ENCODE measurements at regions not wholly inside any gene's neighbourhood (a gene's known extent, or its start where the extent isn't known, plus 50 kb on each side); places are given as distances from the start of the nearest gene placed in this dataset.

DNA sequence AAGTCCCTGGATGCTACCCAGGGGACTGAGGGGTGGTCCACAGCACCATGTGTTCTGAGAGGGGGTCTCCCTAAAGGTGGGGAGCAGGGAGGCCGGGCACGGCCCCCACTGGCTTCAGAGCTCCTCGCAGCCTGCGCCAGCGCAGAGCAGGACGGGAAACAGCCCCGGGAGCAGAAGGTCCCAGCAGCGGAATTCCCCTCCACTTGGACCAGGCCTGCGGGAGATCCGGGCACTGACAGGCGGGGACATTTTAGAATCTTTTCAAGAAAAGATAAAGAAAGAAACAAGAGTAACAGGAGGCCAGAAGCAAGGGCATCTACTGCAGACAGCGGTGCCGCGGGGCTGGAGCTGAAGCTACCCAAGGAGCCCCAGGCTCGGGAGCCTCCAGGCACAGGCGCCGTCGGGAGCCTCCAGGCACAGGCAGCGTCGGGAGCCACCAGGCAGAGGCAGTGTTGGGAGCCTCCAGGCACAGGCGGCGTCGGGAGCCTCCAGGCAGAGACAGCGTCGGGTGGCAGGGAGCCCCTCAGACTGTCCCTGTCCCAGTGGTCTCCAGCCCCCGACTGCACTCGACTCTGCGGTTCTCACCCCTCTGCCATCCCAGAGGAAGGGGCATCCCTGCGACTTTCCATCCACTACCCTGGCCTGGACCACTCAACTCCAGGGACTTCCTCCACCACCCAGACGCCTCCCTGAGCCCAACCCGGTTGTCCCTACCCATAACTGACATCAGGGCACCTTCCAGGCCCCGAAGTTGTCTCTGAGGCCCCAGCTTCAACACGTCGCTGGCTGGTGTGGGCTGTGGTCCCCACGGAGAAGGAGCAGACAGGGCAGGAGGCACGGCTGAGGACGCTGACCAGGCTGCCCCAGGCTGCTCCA lies 211.1 kb downstream of the BRD1 start:
- TF ChIP-seq GATA3 (IDR thresholded peaks at IDR 0.05; ENCODE audit: low read depth, low read length) (no peak), GATA2 (IDR thresholded peaks at IDR 0.05; ENCODE audit: low read depth, low read length) (no peak)

DNA sequence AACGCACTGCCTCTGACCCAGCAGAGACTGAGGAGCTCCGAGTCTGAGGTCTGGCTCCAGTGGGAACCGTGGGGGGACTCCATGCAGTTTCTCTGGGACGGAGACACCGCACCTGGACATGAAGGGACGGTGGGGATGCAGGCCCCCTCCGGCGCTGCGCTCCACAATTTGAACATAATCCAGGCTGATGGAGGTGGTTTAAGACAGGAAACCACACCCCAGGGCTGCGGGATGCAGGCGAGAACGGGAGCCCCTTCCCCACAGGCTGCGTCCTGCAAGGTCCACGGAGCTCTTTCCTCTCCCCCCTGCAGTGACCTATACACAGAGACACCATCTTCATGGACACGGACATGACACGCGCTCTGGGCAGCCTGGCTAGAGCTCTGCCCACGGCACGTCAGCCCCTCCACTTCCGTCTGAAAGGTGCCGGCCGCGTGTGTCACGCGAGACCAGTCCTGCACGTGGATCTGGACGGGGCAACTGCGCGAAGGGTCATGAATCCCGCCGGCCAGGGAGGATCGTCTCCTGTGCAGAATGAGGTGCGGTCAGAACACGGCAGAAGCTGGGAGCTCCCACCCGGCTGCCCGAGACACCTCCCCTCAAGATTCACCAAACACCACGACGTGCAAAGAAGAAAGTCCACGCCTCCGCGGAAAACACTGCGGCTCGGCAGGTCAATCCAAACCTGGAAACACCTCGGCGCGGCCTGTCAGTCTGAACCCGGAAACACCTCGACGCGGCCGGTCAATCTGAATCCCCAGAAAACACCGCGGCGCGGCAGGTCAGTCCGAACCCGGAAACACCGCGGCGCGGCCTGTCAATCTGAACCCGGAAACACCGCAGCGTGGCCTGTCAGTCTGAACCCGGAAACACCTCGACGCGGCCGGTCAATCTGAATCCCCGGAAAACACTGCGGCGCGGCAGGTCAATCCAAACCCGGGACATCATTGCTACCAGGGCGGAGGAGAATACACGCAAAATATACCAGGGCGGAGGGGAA lies 212.4 kb downstream of the BRD1 start:
- TF ChIP-seq GATA2 (IDR thresholded peaks at IDR 0.05; ENCODE audit: low read depth, low read length) (no peak), GATA3 (IDR thresholded peaks at IDR 0.05; ENCODE audit: low read depth, low read length) (no peak)

DNA sequence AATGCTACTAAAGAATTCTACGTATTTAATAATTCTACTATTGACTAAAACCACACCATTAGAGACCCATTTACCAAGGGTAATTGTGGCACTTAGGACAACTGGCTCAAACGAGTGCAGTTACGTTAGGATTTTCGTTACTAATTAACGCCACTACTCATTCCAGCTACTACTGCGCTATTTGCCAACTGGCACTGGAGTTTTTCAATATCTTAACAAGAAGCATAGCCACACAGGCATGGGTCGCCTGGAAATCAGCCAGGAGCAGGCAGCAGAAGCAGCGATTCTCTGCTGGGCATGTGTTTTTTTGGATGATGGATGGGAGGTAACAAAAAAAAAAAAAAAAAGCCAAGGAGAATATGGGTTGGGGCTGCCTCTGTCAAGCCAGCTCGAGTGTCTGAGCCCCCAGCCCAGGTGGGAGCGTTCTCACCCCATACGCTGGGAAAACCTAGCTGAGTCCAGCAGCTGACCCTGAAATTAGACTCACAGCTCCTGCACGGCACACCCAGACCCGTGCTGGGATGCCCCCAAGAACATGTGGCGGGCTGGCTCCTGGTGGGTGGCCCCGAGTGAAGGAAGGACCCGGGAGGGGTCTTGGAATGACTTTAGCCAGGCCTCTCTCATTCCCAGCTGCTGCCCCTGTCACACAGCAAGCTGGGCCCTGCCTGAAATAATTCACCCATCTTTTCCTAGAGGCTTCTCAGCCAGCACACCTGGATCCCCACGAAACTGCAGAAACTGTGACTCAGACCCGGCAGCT lies 214.0 kb downstream of the BRD1 start:
- TF ChIP-seq GATA3 (IDR thresholded peaks at IDR 0.05; ENCODE audit: low read depth, low read length), result no peak
- no peak for TF ChIP-seq GATA2 (IDR thresholded peaks at IDR 0.05; ENCODE audit: low read depth, low read length)

DNA sequence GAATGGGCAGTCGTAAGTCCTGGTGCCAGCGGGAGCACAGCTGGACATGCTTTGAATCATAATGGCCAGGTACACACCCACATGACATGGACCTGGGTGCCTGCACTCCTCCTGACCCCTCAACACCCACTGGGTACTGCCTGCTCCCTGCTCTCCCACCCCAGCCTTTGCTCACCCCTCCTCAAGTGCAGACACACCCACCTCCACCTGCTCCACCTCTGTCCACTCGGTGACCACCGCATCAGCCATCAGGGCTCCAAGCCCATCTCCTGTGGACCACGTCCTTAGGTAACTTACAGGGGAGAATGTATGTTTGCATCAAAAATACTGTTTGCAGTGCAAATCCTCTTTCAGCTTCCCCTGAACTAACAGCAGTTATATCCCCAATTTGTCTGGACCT lies 214.6 kb downstream of the BRD1 start:
- no peak for TF ChIP-seq GATA2 (IDR thresholded peaks at IDR 0.05; ENCODE audit: low read depth, low read length)
- TF ChIP-seq GATA3 (IDR thresholded peaks at IDR 0.05; ENCODE audit: low read depth, low read length), result no peak

DNA sequence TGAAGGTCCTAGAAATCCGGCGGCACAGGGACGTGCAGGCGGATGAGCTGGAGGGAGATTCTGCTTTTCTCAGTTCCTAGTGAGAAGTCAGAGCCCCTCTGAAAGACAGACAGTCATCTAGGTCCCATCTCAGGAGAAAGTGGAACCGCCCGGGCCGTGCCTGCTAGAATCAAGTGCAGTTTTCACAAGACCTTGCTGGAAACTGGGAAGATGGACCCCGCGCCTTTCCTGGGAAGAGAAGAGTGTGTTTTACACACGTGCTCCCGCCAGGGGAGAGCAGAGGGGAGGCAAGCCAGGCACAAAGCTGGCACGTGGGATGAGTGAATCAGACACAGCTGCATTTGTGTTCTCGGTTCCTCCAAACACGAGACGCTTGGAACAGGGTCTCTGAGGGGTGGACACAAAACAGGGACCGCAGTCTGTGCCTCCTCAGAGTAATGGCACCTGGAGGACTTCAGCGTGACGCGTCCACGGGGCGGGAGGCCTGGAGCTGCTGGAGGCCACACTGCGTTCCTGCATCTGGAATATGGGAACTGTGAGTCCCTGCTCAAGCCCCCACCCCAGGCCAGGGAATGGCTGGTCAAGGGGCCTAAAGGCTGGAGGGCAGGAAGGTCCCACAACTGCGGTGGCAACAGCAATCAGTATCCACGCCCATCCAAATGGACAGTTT lies 218.3 kb downstream of the BRD1 start:
- TF ChIP-seq GATA3 (IDR thresholded peaks at IDR 0.05; ENCODE audit: low read depth, low read length), result no peak
- TF ChIP-seq GATA2 (IDR thresholded peaks at IDR 0.05; ENCODE audit: low read depth, low read length), result no peak

DNA sequence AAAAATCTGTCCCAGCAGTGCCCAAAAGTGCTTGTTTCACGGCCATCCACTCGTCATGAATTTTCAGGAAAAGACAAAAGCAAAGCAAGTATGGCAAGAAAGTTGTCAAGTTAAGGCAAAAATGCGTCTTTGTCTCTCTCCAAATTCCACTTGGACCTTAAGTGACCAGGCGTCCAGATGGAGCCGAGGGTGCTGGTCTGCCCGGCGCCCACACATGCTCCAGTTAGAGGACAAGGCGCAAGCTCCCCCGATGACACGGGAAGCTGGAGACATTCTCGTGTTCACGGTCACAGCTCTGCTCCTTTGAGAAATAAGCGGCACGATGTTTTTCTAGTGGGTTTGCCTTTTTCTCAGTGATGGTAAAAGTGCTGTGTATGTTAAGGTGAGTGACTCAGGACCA lies 219.0 kb downstream of the BRD1 start:
- no peak for TF ChIP-seq GATA3 (IDR thresholded peaks at IDR 0.05; ENCODE audit: low read depth, low read length)
- TF ChIP-seq GATA2 (IDR thresholded peaks at IDR 0.05; ENCODE audit: low read depth, low read length), result no peak

DNA sequence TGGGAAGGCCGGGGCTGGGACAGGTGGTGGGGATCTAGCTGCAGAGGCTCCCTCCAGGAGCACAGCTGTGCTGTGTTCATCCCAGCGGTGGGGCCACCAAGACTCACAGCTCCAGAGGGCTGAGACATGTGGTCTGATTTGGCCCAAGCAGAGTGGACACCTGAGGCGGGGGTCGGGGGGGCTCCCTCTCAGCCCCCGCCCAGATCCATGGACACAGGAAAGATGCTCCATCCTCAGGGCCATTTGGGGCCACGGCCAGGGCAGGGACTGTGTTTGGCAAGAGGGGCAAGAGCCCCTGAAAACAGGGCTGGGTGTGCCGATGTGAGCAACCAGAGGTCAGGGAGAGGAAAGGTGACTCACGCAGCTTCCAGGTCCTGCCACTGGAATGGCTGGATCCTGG lies 219.4 kb downstream of the BRD1 start:
- TF ChIP-seq GATA3 (IDR thresholded peaks at IDR 0.05; ENCODE audit: low read depth, low read length) (no peak), GATA2 (IDR thresholded peaks at IDR 0.05; ENCODE audit: low read depth, low read length) (no peak)

DNA sequence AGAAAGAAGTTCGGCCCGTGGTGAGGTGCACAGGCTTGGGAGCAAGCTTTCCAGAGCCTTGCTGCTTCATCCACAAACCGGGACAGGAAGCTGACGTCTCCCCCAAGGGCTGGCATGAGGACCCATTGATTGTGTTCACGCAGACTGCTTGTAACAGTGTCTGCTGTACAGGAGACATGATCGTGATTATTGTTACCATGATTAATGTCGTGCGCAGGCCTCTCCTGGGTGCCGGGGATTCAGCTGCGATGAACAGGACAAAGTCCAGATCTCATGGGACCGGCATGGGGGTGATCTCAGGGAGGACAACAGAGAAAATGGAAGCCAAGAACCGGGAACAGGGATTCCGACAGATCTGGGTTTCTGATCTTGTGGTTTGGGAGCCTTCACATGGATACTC lies 219.9 kb downstream of the BRD1 start:
- TF ChIP-seq GATA3 (IDR thresholded peaks at IDR 0.05; ENCODE audit: low read depth, low read length) (no peak), GATA2 (IDR thresholded peaks at IDR 0.05; ENCODE audit: low read depth, low read length) (no peak)

DNA sequence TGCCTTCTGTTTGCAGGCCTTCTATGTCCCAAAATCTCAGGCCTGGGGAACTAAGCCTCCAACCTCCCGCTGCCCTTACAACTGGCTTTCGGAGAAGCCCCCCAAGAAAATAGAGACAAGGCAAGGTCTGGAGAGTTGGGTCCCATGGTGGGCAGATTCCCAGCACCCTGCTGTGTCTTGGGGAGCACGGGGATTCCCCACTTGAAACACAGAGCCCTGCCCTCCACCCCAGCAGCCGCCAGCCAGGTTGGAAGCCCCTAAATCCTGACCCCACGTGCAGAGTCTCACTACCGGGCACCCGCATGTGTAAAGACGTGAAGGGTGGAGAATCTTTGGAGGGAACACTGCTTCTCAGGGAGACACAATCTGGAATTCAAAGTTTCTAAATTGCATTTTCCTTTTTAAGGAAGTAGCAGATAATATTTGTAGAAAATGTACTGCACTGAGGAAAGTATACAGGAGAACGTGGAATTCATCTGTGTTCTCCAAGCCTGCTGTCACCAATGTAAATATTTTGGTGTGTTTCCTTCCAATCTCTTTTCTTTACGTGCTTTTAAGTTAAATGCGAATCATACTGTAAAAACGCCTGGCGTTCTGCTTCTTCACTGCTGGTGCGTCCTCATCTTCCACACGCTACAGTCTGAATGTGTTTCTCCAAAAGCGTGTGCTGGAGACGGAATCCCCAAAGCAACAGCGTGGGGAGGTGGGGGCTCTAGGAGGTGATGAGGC lies 220.9 kb downstream of the BRD1 start:
- TF ChIP-seq GATA2 (IDR thresholded peaks at IDR 0.05; ENCODE audit: low read depth, low read length) (no peak), GATA3 (IDR thresholded peaks at IDR 0.05; ENCODE audit: low read depth, low read length) (no peak)

DNA sequence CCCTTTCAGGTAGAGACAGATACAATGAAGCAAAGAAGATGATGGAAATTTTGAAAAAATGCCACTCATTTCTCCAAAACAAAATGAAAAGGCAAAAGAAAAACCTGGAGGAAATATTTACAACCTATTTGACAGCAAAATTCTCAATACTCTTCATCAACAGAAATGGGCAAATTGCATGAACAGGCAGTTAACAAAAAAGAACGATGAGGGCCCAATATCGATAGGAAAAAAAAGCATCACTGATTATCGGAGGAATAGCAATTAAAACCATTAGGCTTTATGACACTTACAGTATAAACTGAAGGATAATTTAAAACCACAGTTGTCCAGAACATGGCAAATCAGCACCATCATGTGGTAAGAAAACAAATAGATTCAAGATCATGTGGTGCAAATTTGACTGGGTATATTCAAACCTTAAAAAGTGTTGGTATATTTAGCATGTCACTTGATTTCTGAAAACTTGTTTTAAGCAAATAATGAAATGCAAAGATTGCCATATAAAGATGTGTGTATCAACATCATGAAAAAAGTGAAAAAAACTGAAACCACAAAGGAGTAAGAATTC lies 222.9 kb downstream of the BRD1 start:
- no peak for TF ChIP-seq GATA3 (IDR thresholded peaks at IDR 0.05; ENCODE audit: low read depth, low read length)
- no peak for TF ChIP-seq GATA2 (IDR thresholded peaks at IDR 0.05; ENCODE audit: low read depth, low read length)

DNA sequence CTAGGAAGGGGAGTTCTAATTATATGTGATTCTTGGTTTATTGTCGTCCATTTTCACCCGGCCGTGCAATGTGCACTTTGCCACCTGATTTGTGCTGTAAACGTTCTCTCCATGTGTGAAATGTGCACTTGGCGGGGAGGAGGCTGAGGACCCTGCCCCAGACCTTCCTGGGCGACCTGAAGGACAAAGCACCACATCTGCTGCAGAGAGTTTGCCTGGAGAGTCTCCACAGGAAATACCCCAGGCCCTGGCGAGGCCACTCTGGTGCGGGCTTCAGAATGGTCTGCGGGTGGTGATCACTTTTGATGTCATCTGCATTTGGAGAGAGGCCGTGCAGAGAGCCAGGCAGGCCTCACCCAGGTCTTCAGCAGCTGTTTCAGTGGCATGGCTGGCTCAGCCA lies 224.7 kb downstream of the BRD1 start:
- TF ChIP-seq GATA2 (IDR thresholded peaks at IDR 0.05; ENCODE audit: low read depth, low read length) (no peak), GATA3 (IDR thresholded peaks at IDR 0.05; ENCODE audit: low read depth, low read length) (no peak)

DNA sequence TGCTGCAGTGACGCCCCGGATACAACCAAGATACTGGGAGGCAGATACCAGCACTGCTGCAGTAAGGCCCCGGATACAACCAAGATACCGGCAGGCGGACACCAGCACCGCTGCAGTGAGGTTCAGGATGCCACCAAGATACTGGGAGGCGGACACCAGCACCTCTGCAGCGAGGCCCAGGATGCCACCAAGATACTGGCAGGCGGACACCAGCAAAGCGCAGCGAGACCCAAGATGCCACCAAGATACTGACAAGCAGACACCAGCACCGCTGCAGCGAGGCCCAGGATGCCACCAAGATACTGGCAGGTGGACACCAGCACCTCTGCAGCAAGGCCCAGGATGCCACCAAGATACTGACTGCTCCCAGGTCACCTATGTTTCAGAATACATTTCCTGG lies 225.2 kb downstream of the BRD1 start:
- no peak for TF ChIP-seq GATA3 (IDR thresholded peaks at IDR 0.05; ENCODE audit: low read depth, low read length)
- no peak for TF ChIP-seq GATA2 (IDR thresholded peaks at IDR 0.05; ENCODE audit: low read depth, low read length)
